K562 (cell line): ENCODE measurements at regions not wholly inside any gene's neighbourhood (a gene's known extent, or its start where the extent isn't known, plus 50 kb on each side); places are given as distances from the start of the nearest gene placed in this dataset.

Source experiments
- ATAC-seq: fragments of 200-7000 bp; cut with Tn5 transposase; 3 replicates; pipeline ENCODE4 v1.9.1; 2020; ENCODE audit warnings: moderate library complexity
- BruUV-seq: library from RNA; stranded (reverse); fragments of 400-500 nt; replicated peaks from 2 replicates; lab custom pipeline; 2021; lab: Mats Ljungman, UMichigan
- CTCF ChIA-PET: fragments of 300-600 bp; formaldehyde crosslinking; extraction: SDS; loops from one replicate; lab custom pipeline; 2021; ENCODE audit warnings: low intra/inter-chr PET ratio; lab: Yijun Ruan, JAX
- POLR2A ChIA-PET: fragments of 300-600, 350-650 bp; sonication (Branson Sonifier 250); formaldehyde crosslinking; extraction: SDS; loops from one replicate; lab custom pipeline; 2021; ENCODE audit warnings: antibody characterized with exemption, inconsistent platforms; lab: Yijun Ruan, JAX
- DNase-seq, 4 experiments: peaks; one replicate each; pipeline versions ENCODE4 v3.0.0 to v3.0.0-alpha.2; 2011 to 2018; ENCODE audit warnings: low spot score in 3 of 4, mixed read lengths in 3 of 4; ENCODE audit errors: extremely low read depth in 1 of 4
- FAIRE-seq: peaks from 2 replicates; lab custom pipeline; 2011; peaks lifted over from hg19 to GRCh38; lab: Jason Lieb, UNC
- H2AFZ ChIP-seq: 2 replicates; pipeline ENCODE4 v1.6.0; 2011; ENCODE audit warnings: low read depth, low read length, control low read depth, inconsistent platforms
- H3K27ac ChIP-seq: fragments of 200-600 bp; 3 replicates; pipeline ENCODE4 v1.8.0; 2011; ENCODE audit warnings: low read depth, mild to moderate bottlenecking, control low read depth, inconsistent platforms, low read length, moderate library complexity, mixed read lengths; ENCODE audit errors: extremely low read depth
- H3K27me3 ChIP-seq, 2 experiments: fragments of 300-600 bp in 1 of 2; 2 replicates in 1 of 2; 3 replicates in 1 of 2; pipeline versions ENCODE4 v1.6.0 to v1.8.0; 2011; ENCODE audit warnings: inconsistent platforms in 2 of 2, low read length in 2 of 2, mild to moderate bottlenecking in 1 of 2, mixed read lengths in 1 of 2, moderate library complexity in 1 of 2; ENCODE audit not compliant: control insufficient read depth in 2 of 2, insufficient read depth in 2 of 2
- H3K36me3 ChIP-seq: fragments of 300-600 bp; 3 replicates; pipeline ENCODE4 v1.8.0; 2011; ENCODE audit warnings: mild to moderate bottlenecking, low read length, inconsistent platforms; ENCODE audit not compliant: control insufficient read depth, insufficient read depth
- H3K4me1 ChIP-seq, 2 experiments: fragments of 200-600 bp in 1 of 2; replicated peaks in 1 of 2; 2 replicates in 1 of 2; 3 replicates in 1 of 2; pipeline versions ENCODE4 v1.5.1 to v1.8.0; 2011; ENCODE audit warnings: inconsistent platforms in 2 of 2, low read length in 2 of 2, mild to moderate bottlenecking in 1 of 2, mixed read lengths in 1 of 2, moderate library complexity in 1 of 2; ENCODE audit not compliant: control insufficient read depth in 2 of 2, insufficient read depth in 2 of 2
- H3K4me2 ChIP-seq: 2 replicates; pipeline ENCODE4 v1.6.1; 2011; ENCODE audit warnings: low read length, control low read depth, inconsistent platforms, mixed read lengths; ENCODE audit not compliant: insufficient read depth
- H3K4me3 ChIP-seq: fragments of 200-600 bp; sonication (generic), shearing (Covaris generic); 2 replicates; pipeline ENCODE4 v1.5.1; 2016; ENCODE audit warnings: control low read depth, inconsistent platforms
- H3K79me2 ChIP-seq: fragments of 200-600 bp; 3 replicates; pipeline ENCODE4 v1.8.0; 2011; ENCODE audit warnings: low read length, inconsistent platforms; ENCODE audit not compliant: control insufficient read depth, insufficient read depth
- H3K9ac ChIP-seq, 2 experiments: 2 replicates each; pipeline versions ENCODE4 v1.6.0 to v1.6.1; 2011; ENCODE audit warnings: low read depth in 2 of 2, low read length in 2 of 2, control low read depth in 1 of 2, inconsistent platforms in 1 of 2, mild to moderate bottlenecking in 1 of 2, mixed read lengths in 1 of 2; ENCODE audit not compliant: insufficient read depth in 1 of 2
- H3K9me1 ChIP-seq: one replicate; pipeline ENCODE4 v1.6.0; 2011; ENCODE audit warnings: inconsistent platforms, mild to moderate bottlenecking, low read length, moderate library complexity; ENCODE audit not compliant: control insufficient read depth, insufficient read depth
- H3K9me3 ChIP-seq: replicated peaks from 2 replicates; pipeline ENCODE4 v1.5.1; 2011; ENCODE audit warnings: low read depth, low read length, inconsistent platforms; ENCODE audit not compliant: control insufficient read depth, insufficient read depth
- H4K20me1 ChIP-seq: replicated peaks from 2 replicates; pipeline ENCODE4 v1.6.1; 2011; ENCODE audit warnings: low read length, inconsistent platforms, mixed read lengths; ENCODE audit not compliant: control insufficient read depth, insufficient read depth
- ARNT ChIP-seq, 2 experiments: fragments of 450-650 bp; IDR thresholded peaks; 2 replicates each; pipeline ENCODE4 v1.6.1; 2016; ENCODE audit warnings: mild to moderate bottlenecking in 1 of 2
- CBX1 ChIP-seq: sonication (generic); IDR thresholded peaks from 2 replicates; pipeline ENCODE4 v1.6.1; 2016; ENCODE audit warnings: antibody characterized with exemption, low read depth, mild to moderate bottlenecking
- CXXC5 ChIP-seq: fragments of 250-450 bp; sonication (Bioruptor Pico); IDR thresholded peaks from 2 replicates; pipeline ENCODE4 v1.8.0; 2022; ENCODE audit warnings: inconsistent platforms, mild to moderate bottlenecking, moderate library complexity
- ELK1 ChIP-seq: sonication (generic); formaldehyde crosslinking; IDR thresholded peaks from 2 replicates; pipeline ENCODE4 v1.8.1; 2022; ENCODE audit warnings: missing genetic modification reagents
- HOXB6 ChIP-seq: fragments of 250-450 bp; sonication (Bioruptor Pico); IDR thresholded peaks from 2 replicates; pipeline ENCODE4 v1.5.1; 2022; ENCODE audit warnings: mild to moderate bottlenecking, borderline replicate concordance
- NFE2L1 ChIP-seq: fragments of 450-650 bp; IDR thresholded peaks from 2 replicates; pipeline ENCODE4 v1.6.1; 2016; ENCODE audit warnings: missing genetic modification characterization, low read depth, mild to moderate bottlenecking, missing compliant biosample characterization, moderate library complexity, borderline replicate concordance
- PCBP1 ChIP-seq: fragments of 200-400 bp; formaldehyde crosslinking; IDR thresholded peaks from 2 replicates; pipeline ENCODE4 v1.6.1; 2018; ENCODE audit warnings: mild to moderate bottlenecking, low read depth, low read length; ENCODE audit not compliant: poor library complexity, severe bottlenecking
- SNIP1 ChIP-seq: fragments of 450-650 bp; IDR thresholded peaks from 2 replicates; pipeline ENCODE4 v1.7.1; 2017; ENCODE audit warnings: low read depth, mild to moderate bottlenecking
- SP2 ChIP-seq: IDR thresholded peaks from 2 replicates; pipeline ENCODE4 v1.6.1; 2011; ENCODE audit warnings: mild to moderate bottlenecking, low read depth, low read length, moderate library complexity; ENCODE audit not compliant: poor library complexity, severe bottlenecking; ENCODE audit errors: extremely low read depth
- ZNF384 ChIP-seq: IDR thresholded peaks from 2 replicates; pipeline ENCODE4 v1.6.1; 2012; ENCODE audit warnings: low read depth, low read length, improper control_type of control experiment
- ZNF436 ChIP-seq: fragments of 250-450, 450-650 bp; sonication (Bioruptor Pico); formaldehyde crosslinking; IDR thresholded peaks from 2 replicates; pipeline ENCODE4 v1.7.0; 2020; ENCODE audit warnings: mild to moderate bottlenecking
- ZNF695 ChIP-seq: fragments of 450-650 bp; formaldehyde crosslinking; IDR thresholded peaks from 2 replicates; pipeline ENCODE4 v1.4.0; 2020; ENCODE audit warnings: mild to moderate bottlenecking, moderate library complexity
- WGBS: fragments of 100-300 bp; shearing (Covaris generic); methylation state at CpG from one replicate; pipeline ENCODE4 v1.1.6; 2016; ENCODE audit warnings: low coverage, mixed read lengths; ENCODE audit not compliant: insufficient coverage; ENCODE audit errors: missing lambda C conversion rate; 5-methylcytosine and 5-hydroxymethylcytosine counted together
- in situ Hi-C: fragments of 300-500 bp; cut with MboI; formaldehyde crosslinking; loops from 4 replicates; pipeline ENCODE4 v1.15.0; 2018; ENCODE audit warnings: inconsistent platforms, mixed read lengths
- intact Hi-C: fragments of 100-400 bp; cut with micrococcal nuclease; formaldehyde crosslinking; loops from 2 replicates; pipeline ENCODE4 v1.14.2; 2022

DNA sequence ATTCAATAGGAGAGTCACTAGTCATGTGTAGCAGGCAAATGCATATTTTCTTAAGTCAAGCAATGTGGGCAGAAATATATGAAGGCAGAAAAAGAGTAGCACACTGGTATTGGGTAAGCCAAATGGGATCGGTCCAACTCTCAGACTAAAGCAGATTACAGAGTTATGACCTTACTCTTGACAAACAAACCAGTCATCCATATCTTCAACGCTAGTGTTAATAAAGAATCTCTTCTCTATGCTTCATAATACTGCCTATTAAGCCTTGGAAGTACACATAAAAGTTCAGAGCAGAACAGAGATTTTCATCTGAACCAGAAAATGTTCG lies 320.2 kb upstream of the JARID2 start:
- Histone ChIP-seq H4K20me1 (no peaks in the 10 kb centered on the region), H3K27ac (no peak overlapping the region), H3K9me1 (no peaks in the 10 kb centered on the region), H2AFZ (no peak overlapping the region), H3K4me2 (no peak overlapping the region), H3K79me2 (no peaks in the 10 kb centered on the region), H3K36me3 (no peaks in the 10 kb centered on the region), H3K9me3 (no peaks in the 10 kb centered on the region), H3K4me1 (peaks cover 4 to 8% of the 10 kb centered on the region in 2 experiments; a peak in 3 of 5 replicates), H3K27me3 (no peaks in the 10 kb centered on the region), H3K9ac (no peak overlapping the region), H3K4me3 (no peak overlapping the region)
- FAIRE-seq (no peak), ATAC-seq (no peak), DNase-seq (no peak)
- in situ Hi-C loops (no loop called here), intact Hi-C loops (no loop called here)
- ChIA-PET POLR2A (no interaction called here), CTCF (no interaction called here)
- 23% methylated on average over 3 of the region's 3 CpGs for WGBS
- BruUV-seq: no TSS peak
- TF ChIP-seq ZNF384 (no peak), ZNF436 (CRISPR knock-in tag) (no peak), CBX1 (no peak), CXXC5 (CRISPR knock-in tag) (no peak), PCBP1 (no peak), ZNF695 (CRISPR knock-in tag) (no peak), ELK1 (CRISPR knock-in tag) (no peak), SP2 (no peak), ARNT (IDR thresholded peaks at IDR 0.05) (no peak), NFE2L1 (no peak), SNIP1 (no peak), HOXB6 (CRISPR knock-in tag) (no peak)
